ENCODE measurements at regions not wholly inside any gene's neighbourhood (a gene's known extent, or its start where the extent isn't known, plus 50 kb on each side); places are given as distances from the start of the nearest gene placed in this dataset.

GRCh38 chr7:26459540-26460193, 168.0 kb downstream of the SNX10 start:
- DNase-seq = no peak

GRCh38 chr7:26460351-26461085, 168.9 kb downstream of the SNX10 start:
- no peak for DNase-seq

DNA sequence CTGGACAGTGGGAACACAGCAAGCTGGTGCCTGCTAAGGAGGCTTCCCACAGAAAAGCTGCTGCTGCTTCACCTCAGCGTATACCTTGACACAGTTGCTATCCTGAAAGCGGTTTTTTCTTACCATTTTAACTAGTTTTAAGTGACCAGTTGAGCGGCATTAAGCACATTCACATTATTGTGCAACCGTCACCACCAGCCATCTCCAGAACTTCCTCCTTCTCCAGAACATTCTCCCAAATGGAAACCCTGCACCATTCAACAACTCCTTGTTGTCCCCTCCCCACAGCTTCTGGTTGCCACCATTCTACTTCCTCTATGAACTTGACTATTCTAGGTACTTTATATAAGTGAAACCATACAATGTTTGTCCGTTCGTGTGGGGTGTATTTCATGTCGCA, 169.9 kb downstream of the SNX10 start:
- DNase-seq = no peak

- DNase-seq = no peak
Observed at GRCh38 chr7:26466007-26466406, 174.3 kb downstream of the SNX10 start.

- no peak for DNase-seq
Observed at GRCh38 chr7:26467104-26467503, 175.4 kb downstream of the SNX10 start.

DNA sequence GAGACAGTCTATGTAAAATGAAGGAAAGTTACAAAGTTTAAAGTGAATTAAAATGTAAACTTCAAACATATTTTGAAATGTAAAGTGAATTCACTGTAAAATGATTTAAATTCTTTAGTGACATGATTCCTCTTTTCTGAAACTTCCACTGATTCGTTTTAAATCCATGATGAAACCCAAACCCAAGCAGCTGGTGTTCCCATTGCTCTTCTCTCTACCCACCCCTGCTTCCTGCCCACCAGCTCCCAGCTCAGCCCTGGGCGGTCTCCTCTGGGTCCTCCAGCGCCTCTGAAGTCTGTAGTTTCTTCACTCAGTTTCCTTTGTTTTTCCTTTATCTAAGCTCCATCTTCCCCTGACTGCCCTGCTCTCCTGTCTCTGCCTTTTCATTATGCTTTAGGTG, 175.9 kb downstream of the SNX10 start:
- DNase-seq = no peak

DNA sequence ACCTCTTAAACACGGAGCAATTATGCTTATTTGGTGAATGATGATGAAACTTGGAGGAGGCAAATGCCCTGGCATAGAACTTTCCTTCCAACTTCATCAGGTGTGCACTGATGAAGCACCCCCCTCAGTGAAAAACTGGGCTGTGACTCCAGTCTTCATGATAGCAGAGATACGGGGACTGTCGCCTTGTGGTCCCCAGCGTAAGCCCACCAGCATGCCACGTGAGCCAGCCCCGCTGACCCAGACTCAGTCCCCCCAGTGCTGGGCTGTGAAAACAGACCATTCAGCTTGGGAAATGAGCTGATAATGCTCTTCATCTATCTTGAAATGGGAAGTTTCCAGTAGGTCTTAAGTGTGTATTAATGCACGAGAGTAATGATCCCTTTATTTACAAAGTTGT, 177.0 kb downstream of the SNX10 start:
- DNase-seq = no peak

DNA sequence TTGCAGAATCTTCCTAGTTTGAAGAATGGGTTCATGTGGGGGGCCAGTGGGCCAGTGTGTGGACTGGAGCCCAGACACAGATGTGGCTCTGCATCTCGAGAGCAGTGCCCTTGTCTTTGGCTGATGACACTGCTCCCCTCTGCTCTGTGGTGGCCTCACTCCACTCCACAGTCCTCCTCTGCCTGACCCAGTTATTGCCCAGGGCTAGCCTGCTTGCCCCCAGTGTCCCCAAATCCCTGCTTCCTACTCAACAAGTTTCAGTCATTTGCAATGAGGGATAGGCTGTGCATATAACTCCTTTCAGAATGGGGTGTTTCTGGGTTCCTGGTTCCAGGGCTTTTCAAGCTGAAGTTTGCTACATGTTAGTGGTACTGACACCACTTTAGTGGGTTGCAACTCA, 177.5 kb downstream of the SNX10 start:
- DNase-seq = no peak

DNA sequence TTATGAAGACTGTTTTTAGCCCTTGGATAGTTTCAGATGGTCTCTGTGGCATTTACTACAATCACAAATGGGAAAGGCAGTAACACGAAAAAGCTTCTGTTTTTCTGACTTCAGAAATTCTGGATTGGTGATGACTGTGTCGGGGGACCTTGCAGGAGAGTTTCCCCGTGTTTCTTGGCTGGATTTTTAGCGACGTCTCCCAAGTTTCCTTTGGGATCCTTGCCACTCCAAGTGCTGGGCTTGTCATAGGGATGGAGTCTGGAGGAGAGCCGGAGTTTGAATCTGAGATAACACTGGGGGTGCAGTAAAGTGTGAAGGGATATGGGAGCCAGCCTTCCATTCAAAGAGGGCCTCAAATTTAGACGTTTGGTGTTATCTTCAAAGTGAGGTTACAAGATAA, 179.0 kb downstream of the SNX10 start:
- no peak for DNase-seq

DNA sequence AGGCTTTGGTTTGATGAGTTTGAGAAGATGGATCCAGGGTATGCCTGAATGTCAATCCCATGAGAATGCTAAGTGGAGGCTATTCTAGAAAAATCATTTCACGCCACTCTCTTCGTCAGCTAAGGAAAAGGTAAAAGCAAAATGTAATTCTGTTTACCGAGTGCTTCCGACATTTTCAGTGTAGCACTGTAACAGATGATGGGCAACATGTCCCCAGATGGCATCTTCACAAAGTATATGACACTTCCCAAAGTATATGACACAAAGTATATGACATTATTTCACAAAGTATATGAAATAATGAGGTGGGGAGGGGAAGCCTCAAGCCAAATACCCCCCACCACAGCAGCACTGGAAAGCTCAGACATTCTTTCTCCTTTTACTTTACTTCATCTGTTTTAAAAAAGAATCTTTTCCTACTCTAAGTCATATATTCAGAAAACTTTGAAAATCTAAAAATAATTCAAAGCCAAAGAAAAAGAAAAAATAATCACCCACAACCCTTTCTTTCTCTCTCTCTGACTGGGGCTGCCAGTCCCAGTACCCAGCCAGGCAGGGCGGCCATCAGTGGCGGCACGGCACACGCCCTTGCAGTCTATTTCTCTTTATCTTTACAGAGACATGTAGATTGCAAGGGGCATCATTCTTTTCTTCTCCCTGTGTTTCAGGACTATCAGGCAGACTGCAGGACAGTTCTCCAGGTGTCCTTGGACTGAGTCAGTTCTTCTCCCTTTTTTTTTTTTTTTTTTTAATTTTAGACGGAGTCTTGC, 179.8 kb downstream of the SNX10 start:
- DNase-seq = no peak

GRCh38 chr7:26472971-26473370, 181.3 kb downstream of the SNX10 start:
- no peak for DNase-seq

GRCh38 chr7:26476271-26476670, 184.6 kb downstream of the SNX10 start:
- DNase-seq = no peak

DNA sequence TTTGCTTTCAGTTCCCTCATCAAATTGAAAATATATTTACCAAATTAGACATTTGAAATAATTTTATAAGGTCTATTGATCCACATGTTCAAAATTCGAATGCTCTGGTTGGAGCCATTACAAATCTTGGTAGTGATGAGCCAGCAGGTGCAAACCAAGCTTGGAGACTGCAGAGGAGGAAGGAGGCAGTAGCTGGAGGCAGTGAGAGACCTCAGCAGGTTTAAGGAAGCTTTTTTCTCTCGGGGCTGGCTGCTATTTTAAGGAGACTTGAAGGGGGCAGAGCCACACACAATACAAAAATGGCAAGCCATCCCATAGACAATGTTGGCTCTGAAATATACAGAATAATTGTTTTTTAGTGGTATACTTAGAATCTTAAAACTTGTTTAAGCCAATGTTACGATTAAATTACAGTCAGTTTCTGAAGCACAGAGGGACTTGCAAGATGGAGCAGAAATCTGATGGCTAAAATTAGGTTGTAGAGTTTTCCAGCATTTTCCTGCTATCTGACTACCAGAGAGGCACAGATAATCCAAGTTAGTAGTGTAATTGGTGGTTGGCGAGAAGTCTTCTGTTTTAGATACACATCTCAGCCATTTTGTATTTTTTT, 185.8 kb downstream of the SNX10 start:
- DNase-seq = no peak

GRCh38 chr7:26478550-26478949, 186.9 kb downstream of the SNX10 start:
- no peak for DNase-seq

DNA sequence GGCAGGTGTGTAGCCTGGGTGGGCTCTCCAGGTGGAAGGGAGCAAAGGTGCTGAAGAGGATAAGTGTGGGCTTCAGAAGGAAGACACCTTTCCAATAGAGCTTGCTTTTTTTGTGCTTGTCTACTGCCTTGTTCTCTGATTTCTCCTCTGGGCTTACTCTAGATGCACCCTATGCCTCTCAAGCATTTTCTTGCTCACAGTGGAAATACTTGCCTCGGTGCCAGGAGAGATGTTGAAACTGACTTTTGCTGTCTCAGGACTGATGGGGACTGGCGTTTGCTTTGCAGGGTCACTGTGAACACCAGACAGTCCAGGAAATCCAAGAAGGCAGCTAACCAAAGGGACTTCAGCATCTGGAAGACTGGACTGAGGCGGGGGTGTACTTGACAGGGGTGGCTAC, 187.9 kb downstream of the SNX10 start:
- no peak for DNase-seq

GRCh38 chr7:26480156-26480555, 188.5 kb downstream of the SNX10 start:
- no peak for DNase-seq

DNA sequence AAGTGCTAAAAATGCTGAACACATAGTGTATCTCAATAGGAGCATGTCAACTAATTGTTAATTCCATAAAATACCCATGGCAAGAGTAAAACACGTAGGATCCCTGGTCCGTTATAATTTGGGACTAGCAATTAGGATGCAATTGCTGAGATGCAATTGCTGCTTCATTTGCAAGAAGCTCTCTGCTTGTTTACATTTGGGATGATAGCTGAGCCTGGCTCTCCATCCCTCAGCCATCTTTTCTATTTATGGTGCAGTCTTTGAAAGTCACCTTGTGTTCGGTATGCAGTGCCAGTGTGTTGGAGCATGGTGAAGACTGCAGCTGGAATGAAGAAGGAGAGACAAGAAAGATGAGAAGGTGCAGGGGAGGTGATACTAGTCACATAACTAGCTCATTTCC, 191.3 kb downstream of the SNX10 start:
- DNase-seq = no peak

GRCh38 chr7:26483843-26484242, 192.2 kb downstream of the SNX10 start:
- no peak for DNase-seq

DNA sequence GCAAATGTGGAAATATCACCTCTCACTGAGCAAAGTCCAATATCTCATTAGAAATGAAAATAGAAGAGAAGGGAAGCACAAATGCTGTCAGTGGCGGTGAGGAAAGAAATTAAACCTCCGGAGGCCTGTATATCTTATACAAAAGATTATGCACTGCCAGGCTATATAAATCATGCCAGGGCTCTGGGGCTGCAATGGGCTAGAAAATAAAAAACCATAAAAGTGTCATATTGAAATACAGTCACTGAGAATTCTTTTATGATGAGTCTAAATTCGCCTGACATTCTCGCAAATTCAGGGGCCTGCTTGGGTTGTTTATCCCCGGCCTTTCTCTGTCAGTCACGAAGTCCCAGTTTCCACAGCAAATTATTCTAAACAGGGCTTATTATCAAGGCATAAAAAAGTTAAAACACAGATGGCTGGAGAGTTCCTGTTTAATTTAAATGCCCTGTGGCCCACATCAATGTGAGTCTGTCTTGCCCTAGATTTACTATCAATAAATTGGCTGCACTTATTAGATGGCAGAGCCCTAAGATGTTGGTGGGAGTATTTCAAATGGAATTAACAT, 193.8 kb downstream of the SNX10 start:
- DNase-seq = no peak

DNA sequence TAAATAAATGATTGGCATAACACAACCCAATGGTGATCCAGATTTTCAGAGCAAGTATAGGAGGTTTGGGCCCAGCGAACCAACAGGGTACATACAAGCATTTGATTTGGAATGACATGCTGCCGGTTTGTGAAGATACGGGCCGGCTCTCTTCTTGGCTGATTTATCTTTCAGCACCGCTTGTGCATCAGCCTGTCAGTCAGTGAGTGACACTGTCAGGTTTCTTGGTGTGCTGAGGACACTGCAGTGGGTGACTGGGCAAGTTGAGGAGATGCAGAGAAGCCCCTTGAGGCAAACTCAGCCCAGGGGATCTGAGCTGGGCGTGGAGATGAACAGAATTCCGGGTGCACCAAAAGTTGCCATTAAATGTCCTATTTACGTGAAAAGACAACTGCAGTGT, 194.5 kb downstream of the SNX10 start:
- DNase-seq = no peak

GRCh38 chr7:26487780-26488515, 196.3 kb downstream of the SNX10 start:
- DNase-seq = no peak

GRCh38 chr7:26489391-26489790, 197.7 kb downstream of the SNX10 start:
- DNase-seq = no peak
